ENCODE measurements at regions not wholly inside any gene's neighbourhood (a gene's known extent, or its start where the extent isn't known, plus 50 kb on each side); places are given as distances from the start of the nearest gene placed in this dataset.

- TF ChIP-seq CTCF (IDR thresholded peaks at IDR 0.05), result no peak
- TF ChIP-seq EZH2 (IDR thresholded peaks at IDR 0.05; ENCODE audit: borderline replicate concordance, insufficient read depth, low read depth, low read length, poor library complexity, severe bottlenecking), result no peak
Measured at GRCh38 chr7:81393018-81393417, 376.8 kb downstream of the HGF start.

Data from B cell (primary cell).